Spleen (tissue), 11 donors: ENCODE measurements at regions not wholly inside any gene's neighbourhood (a gene's known extent, or its start where the extent isn't known, plus 50 kb on each side); places are given as distances from the start of the nearest gene placed in this dataset.

Experiments used
- DNase-seq: peaks from one replicate; pipeline ENCODE4 v3.0.0-alpha.2; 2020
- H3K27ac ChIP-seq, 8 donors: fragments of 200-600 bp; sonication (generic) in 7 of 8; 1 replicate in 4 of 8; 2 replicates in 4 of 8; pipeline versions ENCODE4 v1.5.0 to v1.8.0; 2016 to 2021; ENCODE audit warnings: inconsistent platforms in 4 of 8, mild to moderate bottlenecking in 4 of 8, moderate library complexity in 1 of 8
- H3K27me3 ChIP-seq, 7 donors: fragments of 200-600 bp; sonication (generic) in 6 of 7; replicated peaks in 1 of 7; 1 replicate in 4 of 7; 2 replicates in 3 of 7; pipeline versions ENCODE4 v1.5.0 to v1.8.0; 2016 to 2021; ENCODE audit warnings: inconsistent platforms in 3 of 7, mild to moderate bottlenecking in 1 of 7
- H3K36me3 ChIP-seq, 6 donors: fragments of 200-600 bp; sonication (generic) in 5 of 6; 1 replicate in 4 of 6; 2 replicates in 2 of 6; pipeline versions ENCODE4 v1.5.0 to v1.8.0; 2016 to 2021; ENCODE audit warnings: inconsistent platforms in 2 of 6
- H3K4me1 ChIP-seq, 6 donors: fragments of 200-600 bp; sonication (generic) in 5 of 6; 1 replicate in 3 of 6; 2 replicates in 3 of 6; pipeline versions ENCODE4 v1.5.0 to v1.8.0; 2016 to 2021; ENCODE audit warnings: inconsistent platforms in 3 of 6
- H3K4me3 ChIP-seq, 8 donors: fragments of 200-600 bp; sonication (generic) in 7 of 8; 1 replicate in 4 of 8; 2 replicates in 4 of 8; pipeline versions ENCODE4 v1.5.0 to v1.8.0; 2016 to 2021; ENCODE audit warnings: inconsistent platforms in 4 of 8, mild to moderate bottlenecking in 4 of 8, moderate library complexity in 2 of 8
- H3K9me3 ChIP-seq, 8 donors: fragments of 200-600 bp; sonication (generic) in 7 of 8; 1 replicate in 4 of 8; 2 replicates in 4 of 8; pipeline versions ENCODE4 v1.5.0 to v1.8.0; 2016 to 2021; ENCODE audit warnings: inconsistent platforms in 4 of 8
- POLR2A ChIP-seq, 3 donors: fragments of 450-650 bp; IDR thresholded peaks; one replicate each; pipeline ENCODE4 v1.5.1; 2017; ENCODE audit warnings: antibody characterized with exemption in 3 of 3, mild to moderate bottlenecking in 1 of 3
- POLR2AphosphoS5 ChIP-seq, 3 donors: sonication (generic); formaldehyde crosslinking; IDR thresholded peaks; one replicate each; pipeline ENCODE4 v1.5.1; 2017; ENCODE audit warnings: antibody characterized with exemption in 3 of 3
- WGBS, 5 donors: extraction: QIAGEN DNeasy Blood & Tissue Kit in 3 of 5; methylation state at CpG; one replicate each; pipeline versions ENCODE4 v1.1.5 to v1.1.7; 2013 to 2018; 5-methylcytosine and 5-hydroxymethylcytosine counted together
- intact Hi-C: fragments of 100-400 bp; cut with DNase I; formaldehyde crosslinking; loops from one replicate; pipeline ENCODE4 v1.15.0; 2023; ENCODE audit warnings: low total_unique reads
- TF ChIP-seq, protein P1 (sequence below), 11 experiments: fragments of 200-600 bp in 7 of 11; fragments of 450-650 bp in 4 of 11; sonication (generic) in 4 of 11; IDR thresholded peaks in 8 of 11; conservative IDR thresholded peaks in 3 of 11; 1 replicate in 7 of 11; 2 replicates in 4 of 11; pipeline versions ENCODE4 v1.4.0 to v1.8.0; 2016 to 2021; ENCODE audit warnings: antibody characterized with exemption in 11 of 11, inconsistent platforms in 4 of 11, mild to moderate bottlenecking in 1 of 11
- donor health status: healthy with polysubstance abuse.
- donor health status: DM: no; HTN: no; CAD: no; lungs with moderate emphysema.
- donor health status: DM: no; HTN: no; CAD: no.
- donor health status: Bipolar disorder and iron deficiency.
- donor health status: healthy.
- donor health status: DM: no; HTN: no; CAD: no.
- donor health status: DM: yes; HTN: yes; CAD: no.

DNA sequence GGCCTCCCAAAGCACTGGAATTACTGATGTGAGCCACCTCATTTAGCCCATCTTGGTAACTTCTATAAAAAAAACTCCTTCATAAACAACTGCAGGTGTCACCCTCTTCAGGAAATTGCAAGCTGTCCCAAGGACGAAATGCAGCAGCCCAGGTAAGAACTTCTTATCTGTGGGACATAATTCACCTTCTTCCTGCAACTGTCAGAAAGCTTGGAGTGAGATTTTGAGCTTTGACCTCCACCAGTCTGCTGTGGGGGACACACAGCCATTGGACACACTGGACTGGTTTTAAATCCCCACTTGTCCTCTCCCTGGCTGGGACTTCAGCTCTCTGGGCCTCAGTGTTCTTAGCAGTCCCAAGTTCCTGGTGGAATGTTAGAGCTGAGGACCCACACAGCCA is 368.5 kb downstream of the MN1 start:
- peaks cover 0 to 63% (median 0%) of the 10 kb centered on the region in 7 donors for H3K27me3 ChIP-seq
- no peaks in the 10 kb centered on the region for H3K4me1 ChIP-seq
- H3K36me3 ChIP-seq, result no peaks in the 10 kb centered on the region
- TF ChIP-seq, protein P1, sequence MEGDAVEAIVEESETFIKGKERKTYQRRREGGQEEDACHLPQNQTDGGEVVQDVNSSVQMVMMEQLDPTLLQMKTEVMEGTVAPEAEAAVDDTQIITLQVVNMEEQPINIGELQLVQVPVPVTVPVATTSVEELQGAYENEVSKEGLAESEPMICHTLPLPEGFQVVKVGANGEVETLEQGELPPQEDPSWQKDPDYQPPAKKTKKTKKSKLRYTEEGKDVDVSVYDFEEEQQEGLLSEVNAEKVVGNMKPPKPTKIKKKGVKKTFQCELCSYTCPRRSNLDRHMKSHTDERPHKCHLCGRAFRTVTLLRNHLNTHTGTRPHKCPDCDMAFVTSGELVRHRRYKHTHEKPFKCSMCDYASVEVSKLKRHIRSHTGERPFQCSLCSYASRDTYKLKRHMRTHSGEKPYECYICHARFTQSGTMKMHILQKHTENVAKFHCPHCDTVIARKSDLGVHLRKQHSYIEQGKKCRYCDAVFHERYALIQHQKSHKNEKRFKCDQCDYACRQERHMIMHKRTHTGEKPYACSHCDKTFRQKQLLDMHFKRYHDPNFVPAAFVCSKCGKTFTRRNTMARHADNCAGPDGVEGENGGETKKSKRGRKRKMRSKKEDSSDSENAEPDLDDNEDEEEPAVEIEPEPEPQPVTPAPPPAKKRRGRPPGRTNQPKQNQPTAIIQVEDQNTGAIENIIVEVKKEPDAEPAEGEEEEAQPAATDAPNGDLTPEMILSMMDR (IDR thresholded peaks at IDR 0.05 in 8 of 11, conservative IDR thresholded peaks at IDR 0.05 in 3 of 11), result no peak
- no peak for TF ChIP-seq POLR2A (IDR thresholded peaks at IDR 0.05)
- TF ChIP-seq POLR2AphosphoS5 (IDR thresholded peaks at IDR 0.05), result no peak
- intact Hi-C loops, result no loop called here
- H3K9me3 ChIP-seq, result peaks cover 0 to 23% (median 13%) of the 10 kb centered on the region in 8 donors
- DNase-seq, result no peak
- H3K27ac ChIP-seq, result no peak overlapping the region
- H3K4me3 ChIP-seq, result no peak overlapping the region
- 33 to 50% (median 49%) methylated on average over 1 of the region's 1 CpG for WGBS, 5 donors

DNA sequence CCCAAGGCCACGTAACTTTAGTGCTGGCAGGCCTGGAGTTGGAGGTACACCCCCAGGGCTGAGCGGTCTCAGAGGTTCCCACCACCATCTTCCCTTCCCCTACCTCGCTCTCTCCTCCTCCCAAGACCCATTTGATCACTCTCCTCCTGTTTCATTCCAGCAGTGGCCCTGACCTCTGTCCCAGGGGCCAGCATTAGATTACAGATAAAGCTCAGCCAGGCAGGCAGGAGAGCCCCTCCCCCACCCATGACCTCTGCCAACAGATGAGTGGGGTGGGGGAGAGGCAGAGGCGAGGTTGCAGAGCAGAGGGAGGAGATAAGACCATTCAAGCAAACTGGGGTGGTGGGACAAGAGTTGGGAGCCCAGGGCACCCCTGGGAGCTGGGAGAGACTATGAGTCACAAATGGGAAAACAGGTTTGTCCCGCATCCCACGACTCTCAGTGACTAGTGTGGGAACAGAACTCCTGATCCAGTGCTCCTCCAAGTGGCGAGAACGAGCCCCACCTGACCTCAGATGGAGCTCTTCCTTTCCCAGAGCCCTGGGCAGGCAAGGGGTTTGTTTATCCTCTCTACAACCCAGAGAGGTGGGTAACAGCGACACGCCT is 367.9 kb downstream of the MN1 start:
- no peak overlapping the region for H3K4me3 ChIP-seq
- intact Hi-C loops, result no loop called here
- TF ChIP-seq, protein P1 (IDR thresholded peaks at IDR 0.05 in 8 of 11, conservative IDR thresholded peaks at IDR 0.05 in 3 of 11), result no peak
- no peak for TF ChIP-seq POLR2AphosphoS5 (IDR thresholded peaks at IDR 0.05)
- TF ChIP-seq POLR2A (IDR thresholded peaks at IDR 0.05), result no peak
- no peak for DNase-seq
- WGBS, 5 donors, result 78 to 94% (median 86%) methylated on average over 9 to 10 of the region's 10 CpGs
- H3K9me3 ChIP-seq, result peaks cover 0 to 19% (median 12%) of the 10 kb centered on the region in 8 donors
- H3K4me1 ChIP-seq, result no peaks in the 10 kb centered on the region
- H3K27me3 ChIP-seq, result peaks cover 0 to 65% (median 0%) of the 10 kb centered on the region in 7 donors
- no peaks in the 10 kb centered on the region for H3K36me3 ChIP-seq
- H3K27ac ChIP-seq, result no peak overlapping the region

DNA sequence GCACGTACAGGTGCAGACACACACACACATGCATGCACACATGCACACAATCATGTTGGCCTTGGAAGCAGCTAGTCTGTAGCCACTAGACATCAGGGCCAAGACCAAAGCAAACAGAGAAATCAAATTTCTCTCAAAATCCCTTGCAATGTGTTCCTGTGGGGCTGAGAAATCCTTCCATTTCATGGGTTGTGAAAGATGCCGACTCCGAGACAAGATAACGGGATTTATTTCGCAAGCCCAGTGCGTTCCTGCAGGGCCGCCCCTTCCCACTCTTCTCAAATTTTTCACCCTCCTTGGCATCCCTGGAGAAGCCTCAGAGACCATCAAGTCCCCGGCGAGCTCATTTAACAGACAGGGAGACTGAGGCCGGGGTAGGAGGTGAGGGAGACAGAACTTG is 366.7 kb downstream of the MN1 start:
- intact Hi-C loops, result no loop called here
- no peak for DNase-seq
- Histone ChIP-seq H3K36me3 (no peaks in the 10 kb centered on the region), H3K4me3 (no peak overlapping the region), H3K9me3 (peaks cover 0 to 19% (median 12%) of the 10 kb centered on the region in 8 donors), H3K27ac (no peak overlapping the region), H3K4me1 (no peaks in the 10 kb centered on the region), H3K27me3 (peaks cover 0 to 66% (median 0%) of the 10 kb centered on the region in 7 donors)
- TF ChIP-seq POLR2AphosphoS5 (IDR thresholded peaks at IDR 0.05) (no peak), POLR2A (IDR thresholded peaks at IDR 0.05) (no peak)
- 79 to 90% (median 86%) methylated on average over 9 to 10 of the region's 10 CpGs for WGBS, 5 donors

DNA sequence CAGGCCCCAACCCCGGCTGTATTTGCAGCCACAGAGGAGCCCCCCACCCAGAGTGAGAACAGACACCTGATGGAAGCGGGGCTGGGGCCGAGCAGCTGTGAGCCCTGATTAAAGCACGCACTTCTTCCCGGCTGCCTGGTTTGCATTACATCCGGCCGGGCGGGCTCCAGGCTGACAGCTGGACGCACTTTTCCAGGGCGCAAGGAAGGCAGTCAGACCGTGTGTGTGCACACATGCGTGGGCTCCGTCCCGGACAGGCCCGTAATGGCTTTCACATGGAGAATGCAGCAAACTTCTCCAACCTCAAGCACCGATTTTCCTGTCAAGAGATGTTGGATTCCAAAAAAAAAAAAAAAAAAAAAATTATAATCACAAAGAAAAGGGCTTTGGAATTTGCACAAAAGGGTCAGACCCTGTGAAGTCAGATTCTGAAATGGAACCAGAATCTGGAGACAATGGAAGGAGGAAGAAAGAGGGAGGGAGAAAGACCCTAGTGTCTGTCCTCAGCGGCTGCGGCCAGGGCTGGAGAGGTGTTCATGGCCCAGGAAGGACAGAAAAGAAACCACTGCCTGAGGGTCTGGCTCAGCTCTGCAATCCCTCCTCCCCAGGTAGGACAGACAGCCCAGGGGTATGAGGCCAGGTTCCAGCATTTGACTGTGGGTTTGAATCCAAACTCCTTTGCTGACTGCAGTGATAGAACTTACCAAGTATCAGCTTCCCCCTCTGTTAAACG is 365.5 kb downstream of the MN1 start:
- H3K36me3 ChIP-seq, result no peaks in the 10 kb centered on the region
- no peak overlapping the region for H3K27ac ChIP-seq
- H3K27me3 ChIP-seq, result peaks cover 0 to 63% (median 0%) of the 10 kb centered on the region in 7 donors
- intact Hi-C loops, result no loop called here
- no peak for DNase-seq
- H3K9me3 ChIP-seq, result peaks cover 0 to 17% (median 12%) of the 10 kb centered on the region in 8 donors
- H3K4me1 ChIP-seq, result no peaks in the 10 kb centered on the region
- TF ChIP-seq POLR2AphosphoS5 (IDR thresholded peaks at IDR 0.05), result no peak
- TF ChIP-seq, protein P1 (IDR thresholded peaks at IDR 0.05 in 8 of 11, conservative IDR thresholded peaks at IDR 0.05 in 3 of 11), result no peak
- no peak for TF ChIP-seq POLR2A (IDR thresholded peaks at IDR 0.05)
- no peak overlapping the region for H3K4me3 ChIP-seq
- WGBS, 5 donors, result 31 to 59% (median 53%) methylated on average over 18 to 19 of the region's 19 CpGs
